NB4 (cell line): ENCODE measurements at regions not wholly inside any gene's neighbourhood (a gene's known extent, or its start where the extent isn't known, plus 50 kb on each side); places are given as distances from the start of the nearest gene placed in this dataset.

Experiments used
- MYC ChIP-seq: IDR thresholded peaks from 2 replicates; pipeline ENCODE4 v1.6.1; 2011; ENCODE audit warnings: low read depth, low read length
- POLR2A ChIP-seq: IDR thresholded peaks from 2 replicates; pipeline ENCODE4 v1.6.1; 2011; ENCODE audit warnings: mild to moderate bottlenecking; ENCODE audit not compliant: insufficient read length; ENCODE audit errors: extremely low read depth
- TF ChIP-seq, protein P1 (sequence below): IDR thresholded peaks from one replicate; pipeline ENCODE4 v1.5.1; 2012; ENCODE audit warnings: low read depth, low read length
- TF ChIP-seq, protein P2 (sequence below): IDR thresholded peaks from 2 replicates; pipeline ENCODE4 v1.6.1; 2011; ENCODE audit warnings: low read depth, low read length

DNA sequence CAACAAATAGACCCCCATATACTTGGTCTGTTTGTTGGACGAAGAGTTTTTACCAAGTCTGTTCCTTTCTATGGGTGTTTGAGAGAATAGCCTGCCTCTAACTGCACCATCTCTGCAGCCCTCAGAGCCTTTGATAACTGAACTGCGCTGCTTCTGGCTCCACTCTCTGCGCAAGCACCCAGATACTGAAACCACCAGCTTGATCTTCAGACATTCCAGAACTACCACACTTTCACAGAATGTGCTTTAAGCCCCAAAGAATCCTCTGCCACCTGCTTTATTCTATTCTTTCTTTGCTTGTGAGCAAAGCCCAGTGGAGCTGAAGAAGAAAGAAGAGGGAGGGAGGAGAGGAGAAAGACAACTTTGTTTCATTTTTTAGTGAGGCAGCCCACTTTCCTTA lies 380.7 kb downstream of the BCL11A start:
- TF ChIP-seq, protein P1, sequence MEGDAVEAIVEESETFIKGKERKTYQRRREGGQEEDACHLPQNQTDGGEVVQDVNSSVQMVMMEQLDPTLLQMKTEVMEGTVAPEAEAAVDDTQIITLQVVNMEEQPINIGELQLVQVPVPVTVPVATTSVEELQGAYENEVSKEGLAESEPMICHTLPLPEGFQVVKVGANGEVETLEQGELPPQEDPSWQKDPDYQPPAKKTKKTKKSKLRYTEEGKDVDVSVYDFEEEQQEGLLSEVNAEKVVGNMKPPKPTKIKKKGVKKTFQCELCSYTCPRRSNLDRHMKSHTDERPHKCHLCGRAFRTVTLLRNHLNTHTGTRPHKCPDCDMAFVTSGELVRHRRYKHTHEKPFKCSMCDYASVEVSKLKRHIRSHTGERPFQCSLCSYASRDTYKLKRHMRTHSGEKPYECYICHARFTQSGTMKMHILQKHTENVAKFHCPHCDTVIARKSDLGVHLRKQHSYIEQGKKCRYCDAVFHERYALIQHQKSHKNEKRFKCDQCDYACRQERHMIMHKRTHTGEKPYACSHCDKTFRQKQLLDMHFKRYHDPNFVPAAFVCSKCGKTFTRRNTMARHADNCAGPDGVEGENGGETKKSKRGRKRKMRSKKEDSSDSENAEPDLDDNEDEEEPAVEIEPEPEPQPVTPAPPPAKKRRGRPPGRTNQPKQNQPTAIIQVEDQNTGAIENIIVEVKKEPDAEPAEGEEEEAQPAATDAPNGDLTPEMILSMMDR, result no peak
- TF ChIP-seq POLR2A (no peak), MYC (no peak)
- TF ChIP-seq, protein P2, sequence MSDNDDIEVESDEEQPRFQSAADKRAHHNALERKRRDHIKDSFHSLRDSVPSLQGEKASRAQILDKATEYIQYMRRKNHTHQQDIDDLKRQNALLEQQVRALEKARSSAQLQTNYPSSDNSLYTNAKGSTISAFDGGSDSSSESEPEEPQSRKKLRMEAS, result no peak
